ENCODE measurements at regions not wholly inside any gene's neighbourhood (a gene's known extent, or its start where the extent isn't known, plus 50 kb on each side); places are given as distances from the start of the nearest gene placed in this dataset.
A peak's percentile ranks its signal among the peaks of the same experiment; 100 is the strongest.

- DNase-seq (ENCODE audit: missing footprints) (no peak), ATAC-seq (no peak)
- intact Hi-C loops (cut with DNase I), result no loop called here
Observed at GRCh38 chr7:25930492-25931048, 221.4 kb upstream of the NFE2L3 start.

- ATAC-seq (no peak), DNase-seq (ENCODE audit: missing footprints) (no peak)
- intact Hi-C loops (cut with DNase I), result no loop called here
Observed at GRCh38 chr7:25931156-25931555, 220.8 kb upstream of the NFE2L3 start.

GRCh38 chr7:25933921-25934320 is 218.1 kb upstream of the NFE2L3 start:
- DNase-seq (ENCODE audit: missing footprints) (no peak), ATAC-seq (no peak)
- intact Hi-C loops (cut with DNase I), result no loop called here

GRCh38 chr7:25940086-25940906 is 211.7 kb upstream of the NFE2L3 start:
- no peak for ATAC-seq
- no peak for DNase-seq (ENCODE audit: missing footprints)
- intact Hi-C loops (cut with DNase I), result no loop called here

GRCh38 chr7:25944777-25945515 is 207.1 kb upstream of the NFE2L3 start:
- DNase-seq (ENCODE audit: missing footprints) (no peak), ATAC-seq (no peak)
- intact Hi-C loops (cut with DNase I), result no loop called here

- no peak for ATAC-seq
- intact Hi-C loops (cut with DNase I), result no loop called here
- DNase-seq (ENCODE audit: missing footprints), result no peak
Observed at GRCh38 chr7:25945608-25946007, 206.4 kb upstream of the NFE2L3 start.

GRCh38 chr7:25946181-25946580 is 205.8 kb upstream of the NFE2L3 start:
- ATAC-seq (no peak), DNase-seq (ENCODE audit: missing footprints) (no peak)
- intact Hi-C loops (cut with DNase I), result no loop called here

- ATAC-seq, result no peak
- intact Hi-C loops (cut with DNase I), result no loop called here
- DNase-seq (ENCODE audit: missing footprints), result no peak
Observed at GRCh38 chr7:25947669-25948516, 204.1 kb upstream of the NFE2L3 start.

GRCh38 chr7:25949736-25950487 is 202.1 kb upstream of the NFE2L3 start:
- ATAC-seq (no peak), DNase-seq (ENCODE audit: missing footprints) (no peak)
- intact Hi-C loops (cut with DNase I), result no loop called here

- DNase-seq (ENCODE audit: missing footprints) (peak; percentile 95), ATAC-seq (peak; percentile 96)
- intact Hi-C loops (cut with DNase I), result no loop called here
Observed at GRCh38 chr7:25950488-25951413, 201.2 kb upstream of the NFE2L3 start.

GRCh38 chr7:25951414-25952260 is 200.4 kb upstream of the NFE2L3 start:
- ATAC-seq, result no peak
- intact Hi-C loops (cut with DNase I), result no loop called here

GRCh38 chr7:25952261-25953057 is 199.5 kb upstream of the NFE2L3 start:
- DNase-seq (ENCODE audit: missing footprints) (peak; percentile 68), ATAC-seq (no peak)
- intact Hi-C loops (cut with DNase I), result no loop called here

More at GRCh38 chr7:25951414-25952260, 200.4 kb upstream of the NFE2L3 start:
- DNase-seq (ENCODE audit: missing footprints), result peak; percentile 72

- no peak for ATAC-seq
- no peak for DNase-seq (ENCODE audit: missing footprints)
- intact Hi-C loops (cut with DNase I), result no loop called here
Observed at GRCh38 chr7:25953859-25954258, 198.1 kb upstream of the NFE2L3 start.

- DNase-seq (ENCODE audit: missing footprints) (no peak), ATAC-seq (no peak)
- intact Hi-C loops (cut with DNase I), result no loop called here
Observed at GRCh38 chr7:25954395-25954794, 197.6 kb upstream of the NFE2L3 start.

- no peak for ATAC-seq
- DNase-seq (ENCODE audit: missing footprints), result no peak
- intact Hi-C loops (cut with DNase I), result no loop called here
Observed at GRCh38 chr7:25959168-25959734, 192.7 kb upstream of the NFE2L3 start.

Data from Right ventricle myocardium inferior (tissue), 1 donor.